A673 (cell line): ENCODE measurements at regions not wholly inside any gene's neighbourhood (a gene's known extent, or its start where the extent isn't known, plus 50 kb on each side); places are given as distances from the start of the nearest gene placed in this dataset.

Source experiments
- BruUV-seq: library from RNA; stranded (reverse); fragments of 400-500 nt; replicated peaks from 2 replicates; lab custom pipeline; 2021; lab: Mats Ljungman, UMichigan
- CTCF ChIA-PET: fragments of 300-600 bp; sonication (Branson Sonifier 250); formaldehyde crosslinking; loops from one replicate; lab custom pipeline; 2022; ENCODE audit warnings: antibody characterized with exemption; lab: Charles Lee
- POLR2A ChIA-PET: fragments of 300-600 bp; sonication (Branson Sonifier 250); formaldehyde crosslinking; loops from one replicate; lab custom pipeline; 2022; ENCODE audit warnings: antibody characterized with exemption; ENCODE audit not compliant: low non-redundant PET; lab: Charles Lee
- DNase-seq: peaks from one replicate; pipeline ENCODE4 v3.0.0-alpha.2; 2015; ENCODE audit warnings: low spot score
- H3K27ac ChIP-seq: fragments of 200-600 bp; sonication (generic); 2 replicates; pipeline ENCODE4 v1.5.1; 2016; ENCODE audit warnings: mixed run types, low read depth, mild to moderate bottlenecking, mixed read lengths, antibody characterized with exemption, low read length; ENCODE audit not compliant: poor library complexity, severe bottlenecking
- H3K27me3 ChIP-seq: fragments of 200-600 bp; sonication (generic); replicated peaks from 2 replicates; pipeline ENCODE4 v1.6.1; 2017; ENCODE audit warnings: mixed run types, low read depth, mild to moderate bottlenecking, mixed read lengths, antibody characterized with exemption, low read length; ENCODE audit not compliant: insufficient read depth, poor library complexity
- H3K36me3 ChIP-seq: fragments of 200-600 bp; sonication (generic); 2 replicates; pipeline ENCODE4 v1.6.1; 2016; ENCODE audit warnings: mixed run types, mild to moderate bottlenecking, mixed read lengths, antibody characterized with exemption, low read length; ENCODE audit not compliant: insufficient read depth, poor library complexity, severe bottlenecking
- H3K4me1 ChIP-seq: fragments of 200-600 bp; sonication (generic); 2 replicates; pipeline ENCODE4 v1.6.1; 2017; ENCODE audit warnings: mixed run types, mild to moderate bottlenecking, mixed read lengths, antibody characterized with exemption, low read length; ENCODE audit not compliant: insufficient read depth, poor library complexity, severe bottlenecking
- H3K4me3 ChIP-seq: fragments of 200-600 bp; sonication (generic); 2 replicates; pipeline ENCODE4 v1.5.1; 2016; ENCODE audit warnings: low read depth, mixed run types, mild to moderate bottlenecking, mixed read lengths, low read length; ENCODE audit not compliant: poor library complexity, severe bottlenecking
- H3K9me3 ChIP-seq: fragments of 200-600 bp; sonication (generic); 2 replicates; pipeline ENCODE4 v1.6.1; 2016; ENCODE audit warnings: mixed run types, low read depth, mild to moderate bottlenecking, mixed read lengths, antibody characterized with exemption, low read length; ENCODE audit not compliant: poor library complexity, severe bottlenecking
- EZH2 ChIP-seq: fragments of 200-600 bp; sonication (generic); IDR thresholded peaks from 2 replicates; pipeline ENCODE4 v1.6.1; 2017; ENCODE audit warnings: borderline replicate concordance, low read depth, mild to moderate bottlenecking, mixed read lengths, antibody characterized with exemption, low read length; ENCODE audit not compliant: poor library complexity, severe bottlenecking
- intact Hi-C: fragments of 100-400 bp; cut with micrococcal nuclease; formaldehyde crosslinking; loops from one replicate; pipeline ENCODE4 v1.10.0; 2022; ENCODE audit not compliant: unreplicated experiment
- TF ChIP-seq, protein P1 (sequence below): fragments of 300-800, 200-600 bp; sonication (generic); conservative IDR thresholded peaks from 2 replicates; pipeline ENCODE4 v1.5.1; 2017; ENCODE audit warnings: low read depth, mild to moderate bottlenecking, antibody characterized with exemption, low read length, moderate library complexity, mixed read lengths

DNA sequence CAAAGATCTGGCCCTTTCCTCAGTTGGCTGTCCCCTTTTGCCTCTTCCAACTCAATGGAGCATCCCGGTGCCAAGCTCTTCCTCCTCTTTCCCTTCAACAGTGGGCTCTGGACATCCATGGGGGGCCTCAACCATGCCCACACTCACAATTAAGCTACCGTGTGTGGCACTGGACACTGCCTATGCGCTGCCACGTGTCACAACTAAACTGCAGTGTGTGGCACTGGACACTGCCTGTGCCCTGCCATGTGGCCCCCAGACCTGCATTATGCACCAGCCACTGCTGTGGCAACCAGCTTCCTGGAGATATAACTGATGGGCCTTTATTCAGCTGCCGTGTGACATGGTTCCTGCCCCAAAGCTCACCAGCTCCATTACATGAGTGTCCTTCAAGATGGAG, 179.1 kb downstream of the KCNA5 start:
- intact Hi-C loops: no loop called here

DNA sequence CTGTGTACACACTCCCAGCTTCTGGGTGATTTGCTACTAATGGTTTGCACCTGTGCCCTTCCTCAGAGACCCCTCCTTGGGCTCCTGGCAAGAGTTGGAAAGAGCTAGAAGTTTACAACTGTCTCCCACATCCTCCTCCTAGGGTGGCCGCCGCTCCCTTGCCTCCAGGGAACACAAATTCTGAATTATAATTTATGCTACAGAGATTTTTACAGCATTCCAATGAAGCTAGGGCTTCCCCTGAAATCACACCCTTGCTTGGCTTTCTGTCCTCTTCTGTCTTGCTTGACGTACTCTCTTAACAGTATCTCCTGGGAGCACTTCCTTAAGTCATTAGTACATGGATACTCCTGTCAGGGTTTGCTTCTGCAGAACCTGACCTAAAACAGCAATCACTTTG, 180.2 kb downstream of the KCNA5 start:
- DNase-seq: no peak
- no peaks in the 10 kb centered on the region for H3K36me3 ChIP-seq
- intact Hi-C loops: no loop called here
- H3K9me3 ChIP-seq: no peaks in the 10 kb centered on the region
- no peaks in the 10 kb centered on the region for H3K4me1 ChIP-seq
- TF ChIP-seq, protein P1, sequence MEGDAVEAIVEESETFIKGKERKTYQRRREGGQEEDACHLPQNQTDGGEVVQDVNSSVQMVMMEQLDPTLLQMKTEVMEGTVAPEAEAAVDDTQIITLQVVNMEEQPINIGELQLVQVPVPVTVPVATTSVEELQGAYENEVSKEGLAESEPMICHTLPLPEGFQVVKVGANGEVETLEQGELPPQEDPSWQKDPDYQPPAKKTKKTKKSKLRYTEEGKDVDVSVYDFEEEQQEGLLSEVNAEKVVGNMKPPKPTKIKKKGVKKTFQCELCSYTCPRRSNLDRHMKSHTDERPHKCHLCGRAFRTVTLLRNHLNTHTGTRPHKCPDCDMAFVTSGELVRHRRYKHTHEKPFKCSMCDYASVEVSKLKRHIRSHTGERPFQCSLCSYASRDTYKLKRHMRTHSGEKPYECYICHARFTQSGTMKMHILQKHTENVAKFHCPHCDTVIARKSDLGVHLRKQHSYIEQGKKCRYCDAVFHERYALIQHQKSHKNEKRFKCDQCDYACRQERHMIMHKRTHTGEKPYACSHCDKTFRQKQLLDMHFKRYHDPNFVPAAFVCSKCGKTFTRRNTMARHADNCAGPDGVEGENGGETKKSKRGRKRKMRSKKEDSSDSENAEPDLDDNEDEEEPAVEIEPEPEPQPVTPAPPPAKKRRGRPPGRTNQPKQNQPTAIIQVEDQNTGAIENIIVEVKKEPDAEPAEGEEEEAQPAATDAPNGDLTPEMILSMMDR: no peak
- TF ChIP-seq EZH2: no peak
- BruUV-seq: no TSS peak
- no peak overlapping the region for H3K27ac ChIP-seq
- POLR2A ChIA-PET: no interaction called here
- H3K27me3 ChIP-seq: no peaks in the 10 kb centered on the region
- CTCF ChIA-PET: no interaction called here
- no peak overlapping the region for H3K4me3 ChIP-seq

More for the DNA sequence above, 179.1 kb downstream of the KCNA5 start:
- no peak for TF ChIP-seq EZH2
- TF ChIP-seq, protein P1: no peak
- DNase-seq: no peak
- Histone ChIP-seq H3K9me3 (no peaks in the 10 kb centered on the region), H3K4me3 (no peak overlapping the region), H3K27ac (no peak overlapping the region), H3K36me3 (no peaks in the 10 kb centered on the region), H3K27me3 (no peaks in the 10 kb centered on the region), H3K4me1 (no peaks in the 10 kb centered on the region)
- CTCF ChIA-PET: no interaction called here
- no TSS peak for BruUV-seq
- POLR2A ChIA-PET: no interaction called here

DNA sequence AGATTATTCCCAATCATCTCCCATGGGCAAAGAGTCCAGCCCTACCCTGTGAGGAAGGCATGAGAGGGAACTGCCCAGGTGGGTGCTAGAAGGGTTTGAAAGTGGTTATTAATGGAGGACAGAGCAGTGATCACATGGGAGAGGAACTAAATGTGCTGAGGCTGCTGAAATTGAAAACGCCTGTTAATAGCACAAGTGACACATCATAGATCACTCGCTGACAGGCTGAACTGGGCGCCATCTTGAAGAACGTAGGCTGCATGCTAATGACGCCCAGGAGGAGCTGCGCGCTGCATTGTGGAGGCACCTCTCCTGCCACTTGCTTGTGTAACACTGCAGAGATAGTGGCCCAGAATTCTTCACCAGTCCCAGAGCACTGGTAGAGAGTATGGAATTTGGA, 182.9 kb downstream of the KCNA5 start:
- ChIA-PET POLR2A (no interaction called here), CTCF (no interaction called here)
- Histone ChIP-seq H3K27me3 (no peaks in the 10 kb centered on the region), H3K36me3 (no peaks in the 10 kb centered on the region), H3K27ac (no peak overlapping the region), H3K4me1 (no peaks in the 10 kb centered on the region), H3K9me3 (no peaks in the 10 kb centered on the region), H3K4me3 (no peak overlapping the region)
- no peak for TF ChIP-seq EZH2
- TF ChIP-seq, protein P1: no peak
- DNase-seq: no peak
- BruUV-seq: no TSS peak
- intact Hi-C loops: no loop called here
